ENCODE measurements at regions not wholly inside any gene's neighbourhood (a gene's known extent, or its start where the extent isn't known, plus 50 kb on each side); places are given as distances from the start of the nearest gene placed in this dataset.

- no peak for DNase-seq
Measured at GRCh38 chr20:21575981-21576740, 62.3 kb upstream of the NKX2-2 start.

DNA sequence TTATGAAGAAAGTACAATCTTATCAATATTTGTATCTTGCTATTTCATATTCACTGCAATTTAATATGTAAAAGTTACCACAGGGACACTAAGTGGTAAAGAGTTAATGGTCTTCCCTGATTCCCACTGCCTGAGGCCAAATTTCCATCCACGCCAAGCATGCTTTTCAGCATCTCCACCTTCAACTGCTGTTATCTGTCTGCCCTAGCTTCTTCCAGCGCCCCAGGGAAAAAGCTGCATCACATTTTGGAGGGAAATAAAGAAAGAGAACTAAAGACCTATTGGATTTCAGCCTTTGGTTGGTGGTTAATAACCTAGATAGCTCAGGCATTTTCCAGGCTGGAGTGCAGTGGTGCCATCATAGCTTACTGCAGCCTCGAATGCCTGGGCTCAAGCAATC lies 61.3 kb upstream of the NKX2-2 start:
- DNase-seq: no peak

DNA sequence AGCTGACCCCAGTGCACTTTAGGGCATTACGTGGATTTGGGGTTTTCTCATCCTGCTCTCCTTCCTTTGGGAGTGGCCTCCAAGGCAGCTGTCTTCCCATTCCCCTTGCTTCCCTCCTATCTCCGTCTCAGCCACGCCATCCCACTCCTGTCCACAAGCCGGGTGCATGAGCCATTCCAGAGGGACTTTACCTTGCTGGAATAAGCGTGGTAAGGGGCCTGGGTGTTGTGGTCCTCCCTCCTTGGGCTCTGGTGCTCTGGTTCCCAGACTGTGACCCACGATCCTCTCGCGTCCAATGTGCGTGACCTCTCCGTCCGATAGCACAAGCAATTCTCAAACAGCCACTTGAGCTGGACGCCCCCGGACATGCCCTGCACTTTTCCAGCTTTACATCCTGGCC lies 60.6 kb upstream of the NKX2-2 start:
- no peak for DNase-seq

- DNase-seq: no peak
Measured at GRCh38 chr20:21573259-21573658, 59.4 kb upstream of the NKX2-2 start.

DNA sequence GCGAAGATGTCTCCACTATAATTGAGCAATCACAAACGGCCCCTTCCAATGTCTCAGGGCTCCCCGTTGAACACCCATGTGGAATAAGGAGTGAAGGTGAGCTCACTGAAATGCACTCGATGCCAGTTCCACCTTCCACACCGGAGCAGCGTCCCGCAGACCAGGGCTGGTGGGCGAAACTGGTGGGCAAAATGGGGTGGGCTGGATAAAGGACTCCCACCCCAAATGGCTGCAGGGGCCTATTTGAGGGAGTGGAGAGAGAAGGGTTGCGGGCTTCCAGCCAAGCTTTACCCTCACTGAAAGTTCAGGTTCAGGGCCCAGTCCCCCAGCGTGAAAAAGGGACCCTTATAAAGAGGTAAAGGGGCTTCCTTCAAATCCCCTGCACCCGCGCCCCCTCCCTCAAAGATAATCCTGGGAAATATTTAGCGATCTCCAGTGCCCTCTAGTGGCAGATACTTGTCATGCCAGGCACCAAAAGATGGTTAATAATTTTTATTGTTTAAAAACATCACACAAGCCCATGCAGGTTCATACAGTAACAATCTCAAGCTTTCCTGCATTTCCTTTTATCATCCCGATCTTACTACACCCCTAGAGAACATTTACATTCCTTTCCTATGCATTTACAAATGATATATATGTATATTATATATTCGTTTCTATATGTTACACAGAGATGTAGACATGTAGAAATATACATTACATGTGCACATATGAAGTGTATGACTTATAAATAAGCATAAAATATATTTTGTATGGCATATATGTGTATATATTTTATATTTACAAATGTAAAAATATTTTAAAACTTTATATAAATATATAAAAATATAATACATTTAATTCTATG lies 58.2 kb upstream of the NKX2-2 start:
- peak in 1 of 2 donors; percentile 3 for DNase-seq

GRCh38 chr20:21570285-21570992 lies 56.6 kb upstream of the NKX2-2 start:
- DNase-seq: no peak

- DNase-seq: no peak
Measured at GRCh38 chr20:21569586-21569985, 55.7 kb upstream of the NKX2-2 start.

DNA sequence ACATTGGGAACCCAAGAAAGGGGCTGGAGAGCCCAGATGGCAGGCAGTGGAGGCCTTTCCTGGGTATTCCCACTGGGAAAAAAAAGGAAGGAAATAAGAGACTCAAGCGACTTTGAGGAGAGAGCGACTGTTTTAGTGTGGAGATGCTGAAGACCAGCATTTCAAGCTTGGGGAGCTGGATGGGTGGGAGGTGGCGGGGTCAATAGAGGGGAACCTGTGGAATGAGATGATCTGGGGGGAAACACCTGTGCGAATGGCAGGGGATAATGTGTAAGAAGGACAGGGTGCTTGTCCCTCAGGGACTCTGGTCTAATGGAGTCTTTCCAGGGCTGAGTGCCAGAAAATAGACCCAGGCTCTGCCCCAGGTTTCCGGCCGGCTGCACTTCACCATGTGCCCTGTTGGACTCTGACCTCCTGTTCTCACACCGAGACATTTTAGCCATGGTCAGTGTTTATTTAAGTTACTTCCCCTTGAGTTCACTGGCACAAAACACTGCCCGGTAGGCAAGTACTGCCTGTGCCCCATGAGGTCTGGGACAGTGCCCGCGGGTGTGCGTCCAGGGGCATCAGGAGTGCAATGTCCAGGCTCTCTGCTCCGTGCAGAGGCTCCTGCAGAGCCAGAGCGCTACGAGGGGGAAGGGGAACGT lies 50.4 kb upstream of the NKX2-2 start:
- no peak for DNase-seq

All from inflammatory macrophage (primary cell).